MM.1S (cell line): ENCODE measurements at regions not wholly inside any gene's neighbourhood (a gene's known extent, or its start where the extent isn't known, plus 50 kb on each side); places are given as distances from the start of the nearest gene placed in this dataset.

Source experiments
- DNase-seq: peaks from one replicate; pipeline ENCODE4 v3.0.0-alpha.2; 2015
- H2AFZ ChIP-seq: fragments of 300-600 bp; sonication (generic); 2 replicates; pipeline ENCODE4 v1.6.0; 2016; ENCODE audit warnings: antibody characterized with exemption, low read length
- H3F3A ChIP-seq: fragments of 300-600 bp; sonication (generic); 2 replicates; pipeline ENCODE4 v1.6.1; 2016; ENCODE audit warnings: mild to moderate bottlenecking, antibody characterized with exemption, low read length, moderate library complexity, mixed read lengths; ENCODE audit not compliant: insufficient read depth
- H3K27ac ChIP-seq: fragments of 300-600 bp; sonication (generic); 2 replicates; pipeline ENCODE4 v1.5.1; 2016; ENCODE audit warnings: mild to moderate bottlenecking, low read length
- H3K27me3 ChIP-seq: fragments of 300-600 bp; sonication (generic); replicated peaks from 2 replicates; pipeline ENCODE4 v1.6.0; 2016; ENCODE audit warnings: low read length; ENCODE audit not compliant: insufficient read depth
- H3K36me3 ChIP-seq: fragments of 300-600 bp; sonication (generic); replicated peaks from 2 replicates; pipeline ENCODE4 v1.6.1; 2016; ENCODE audit warnings: mild to moderate bottlenecking, low read length, mixed read lengths; ENCODE audit not compliant: insufficient read depth
- H3K4me1 ChIP-seq: fragments of 300-600 bp; sonication (generic); 2 replicates; pipeline ENCODE4 v1.6.1; 2016; ENCODE audit warnings: low read length, mixed read lengths
- H3K4me2 ChIP-seq: fragments of 300-600 bp; sonication (generic); 2 replicates; pipeline ENCODE4 v1.6.0; 2016; ENCODE audit warnings: low read depth, low read length
- H3K4me3 ChIP-seq: fragments of 300-600 bp; sonication (generic); 2 replicates; pipeline ENCODE4 v1.5.1; 2016; ENCODE audit warnings: low read length, mixed read lengths
- H3K79me2 ChIP-seq: fragments of 300-600 bp; sonication (generic); 2 replicates; pipeline ENCODE4 v1.6.1; 2016; ENCODE audit warnings: mixed run types, low read length, mixed read lengths
- H3K9ac ChIP-seq: fragments of 300-600 bp; sonication (generic); 2 replicates; pipeline ENCODE4 v1.6.1; 2016; ENCODE audit warnings: low read length, mixed read lengths
- H3K9me2 ChIP-seq: fragments of 300-600 bp; sonication (generic); replicated peaks from 2 replicates; pipeline ENCODE4 v1.6.1; 2016; ENCODE audit warnings: mild to moderate bottlenecking, low read length, mixed read lengths; ENCODE audit not compliant: insufficient read depth
- H3K9me3 ChIP-seq: fragments of 300-600 bp; sonication (generic); replicated peaks from 2 replicates; pipeline ENCODE4 v1.6.1; 2016; ENCODE audit warnings: mild to moderate bottlenecking, low read length, mixed read lengths; ENCODE audit not compliant: insufficient read depth
- H4K20me1 ChIP-seq: fragments of 300-600 bp; sonication (generic); 2 replicates; pipeline ENCODE4 v1.6.1; 2016; ENCODE audit warnings: mild to moderate bottlenecking, low read length, moderate library complexity, mixed read lengths; ENCODE audit not compliant: insufficient read depth
- EZH2 ChIP-seq: fragments of 300-600 bp; sonication (generic); optimal IDR thresholded peaks from 2 replicates; pipeline ENCODE3; 2017; ENCODE audit warnings: low read depth, mild to moderate bottlenecking, antibody characterized with exemption, low read length, mixed read lengths
- EZH2phosphoT487 ChIP-seq: fragments of 300-600 bp; sonication (generic); IDR thresholded peaks from 2 replicates; pipeline ENCODE4 v1.6.1; 2018; ENCODE audit warnings: antibody characterized with exemption, low read length
- TF ChIP-seq, protein P1 (sequence below): fragments of 300-600 bp; sonication (generic); IDR thresholded peaks from 2 replicates; pipeline ENCODE4 v1.5.1; 2016; ENCODE audit warnings: antibody characterized with exemption, low read length, mixed read lengths

DNA sequence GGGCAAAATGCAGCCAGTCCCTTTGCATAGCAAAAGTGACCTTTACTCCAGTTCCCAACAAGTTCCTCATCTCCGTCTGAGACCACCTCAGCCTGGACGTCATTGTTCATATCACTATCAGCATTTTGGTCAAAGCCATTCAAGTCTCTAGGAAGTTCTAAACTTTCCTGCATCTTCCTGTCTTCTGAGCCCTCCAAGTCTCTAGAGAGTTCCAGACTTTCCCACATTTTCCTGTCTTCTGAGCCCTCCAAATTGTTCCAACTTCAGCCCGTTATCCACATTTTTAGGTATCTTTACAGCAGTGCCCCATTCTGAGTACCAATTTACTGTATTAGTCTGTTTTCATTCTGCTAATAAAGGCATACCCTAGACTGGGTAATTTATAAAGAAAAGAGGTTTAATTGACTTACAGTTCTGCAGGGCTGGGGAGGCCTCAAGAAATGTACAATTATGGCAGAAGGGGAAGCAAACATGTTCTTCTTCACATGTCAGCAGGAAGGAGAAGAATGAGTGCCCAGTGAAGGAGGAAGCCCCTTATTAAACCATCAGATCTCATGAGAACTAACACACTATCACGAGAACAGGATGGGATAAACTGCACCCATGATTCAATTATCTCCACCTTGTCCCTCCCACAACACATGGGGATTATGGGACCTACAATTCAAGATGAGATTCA is 123.7 kb downstream of the MYCN start:
- no peak overlapping the region for H3K4me2 ChIP-seq
- no peak overlapping the region for H3K9ac ChIP-seq
- no peaks in the 10 kb centered on the region for H4K20me1 ChIP-seq
- no peaks in the 10 kb centered on the region for H3K79me2 ChIP-seq
- no peaks in the 10 kb centered on the region for H3F3A ChIP-seq
- H3K27me3 ChIP-seq = no peaks in the 10 kb centered on the region
- H3K27ac ChIP-seq = no peak overlapping the region
- H3K4me3 ChIP-seq = no peak overlapping the region
- no peak overlapping the region for H2AFZ ChIP-seq
- H3K9me2 ChIP-seq = no peaks in the 10 kb centered on the region
- DNase-seq = no peak
- H3K36me3 ChIP-seq = no peaks in the 10 kb centered on the region
- no peaks in the 10 kb centered on the region for H3K9me3 ChIP-seq
- 0 out of 2 replicates have a peak, but pooled peaks cover under 1% of the 10 kb centered on the region for H3K4me1 ChIP-seq
- TF ChIP-seq, protein P1, sequence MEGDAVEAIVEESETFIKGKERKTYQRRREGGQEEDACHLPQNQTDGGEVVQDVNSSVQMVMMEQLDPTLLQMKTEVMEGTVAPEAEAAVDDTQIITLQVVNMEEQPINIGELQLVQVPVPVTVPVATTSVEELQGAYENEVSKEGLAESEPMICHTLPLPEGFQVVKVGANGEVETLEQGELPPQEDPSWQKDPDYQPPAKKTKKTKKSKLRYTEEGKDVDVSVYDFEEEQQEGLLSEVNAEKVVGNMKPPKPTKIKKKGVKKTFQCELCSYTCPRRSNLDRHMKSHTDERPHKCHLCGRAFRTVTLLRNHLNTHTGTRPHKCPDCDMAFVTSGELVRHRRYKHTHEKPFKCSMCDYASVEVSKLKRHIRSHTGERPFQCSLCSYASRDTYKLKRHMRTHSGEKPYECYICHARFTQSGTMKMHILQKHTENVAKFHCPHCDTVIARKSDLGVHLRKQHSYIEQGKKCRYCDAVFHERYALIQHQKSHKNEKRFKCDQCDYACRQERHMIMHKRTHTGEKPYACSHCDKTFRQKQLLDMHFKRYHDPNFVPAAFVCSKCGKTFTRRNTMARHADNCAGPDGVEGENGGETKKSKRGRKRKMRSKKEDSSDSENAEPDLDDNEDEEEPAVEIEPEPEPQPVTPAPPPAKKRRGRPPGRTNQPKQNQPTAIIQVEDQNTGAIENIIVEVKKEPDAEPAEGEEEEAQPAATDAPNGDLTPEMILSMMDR = no peak
- TF ChIP-seq EZH2phosphoT487 (no peak), EZH2 (no peak)

DNA sequence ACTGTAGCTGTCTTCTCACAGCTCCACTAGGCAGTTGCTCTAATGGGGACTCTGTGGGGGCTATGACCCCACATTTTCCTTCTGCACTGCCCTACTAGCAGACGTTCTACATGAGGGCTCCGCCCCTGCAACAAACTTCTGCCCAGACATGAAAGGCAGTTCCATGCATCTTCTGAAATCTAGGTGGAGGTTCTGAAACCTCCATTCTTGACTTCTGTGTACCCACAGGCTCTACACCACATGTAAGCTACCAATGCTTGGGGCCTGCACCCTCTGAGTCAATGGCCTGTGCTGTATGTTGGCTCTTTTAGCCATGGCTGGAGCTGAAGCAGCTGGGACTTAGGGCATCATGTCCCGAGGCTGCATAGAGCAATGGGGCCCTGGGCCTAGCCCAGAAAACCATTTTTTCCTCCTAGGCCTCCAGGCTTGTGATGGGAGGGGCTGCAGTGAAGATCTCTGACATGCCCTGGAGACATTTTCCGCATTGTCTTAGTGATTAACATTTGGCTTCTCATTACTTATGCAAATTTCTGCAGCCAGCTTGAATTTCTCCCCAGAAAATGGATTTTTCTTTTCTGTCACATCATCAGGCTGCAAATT is 123.0 kb downstream of the MYCN start:
- no peaks in the 10 kb centered on the region for H3K9me2 ChIP-seq
- peaks cover 2% of the 10 kb centered on the region; the same call in 1 of the 2 replicates for H3K4me1 ChIP-seq
- no peak overlapping the region for H3K4me3 ChIP-seq
- no peaks in the 10 kb centered on the region for H3K79me2 ChIP-seq
- H3K36me3 ChIP-seq = no peaks in the 10 kb centered on the region
- no peaks in the 10 kb centered on the region for H3K27me3 ChIP-seq
- DNase-seq = no peak
- H3K9ac ChIP-seq = no peak overlapping the region
- TF ChIP-seq EZH2 (no peak), EZH2phosphoT487 (no peak)
- H3K9me3 ChIP-seq = no peaks in the 10 kb centered on the region
- H3F3A ChIP-seq = no peaks in the 10 kb centered on the region
- no peak overlapping the region for H2AFZ ChIP-seq
- H3K27ac ChIP-seq = no peak overlapping the region
- no peak overlapping the region for H3K4me2 ChIP-seq
- H4K20me1 ChIP-seq = no peaks in the 10 kb centered on the region

DNA sequence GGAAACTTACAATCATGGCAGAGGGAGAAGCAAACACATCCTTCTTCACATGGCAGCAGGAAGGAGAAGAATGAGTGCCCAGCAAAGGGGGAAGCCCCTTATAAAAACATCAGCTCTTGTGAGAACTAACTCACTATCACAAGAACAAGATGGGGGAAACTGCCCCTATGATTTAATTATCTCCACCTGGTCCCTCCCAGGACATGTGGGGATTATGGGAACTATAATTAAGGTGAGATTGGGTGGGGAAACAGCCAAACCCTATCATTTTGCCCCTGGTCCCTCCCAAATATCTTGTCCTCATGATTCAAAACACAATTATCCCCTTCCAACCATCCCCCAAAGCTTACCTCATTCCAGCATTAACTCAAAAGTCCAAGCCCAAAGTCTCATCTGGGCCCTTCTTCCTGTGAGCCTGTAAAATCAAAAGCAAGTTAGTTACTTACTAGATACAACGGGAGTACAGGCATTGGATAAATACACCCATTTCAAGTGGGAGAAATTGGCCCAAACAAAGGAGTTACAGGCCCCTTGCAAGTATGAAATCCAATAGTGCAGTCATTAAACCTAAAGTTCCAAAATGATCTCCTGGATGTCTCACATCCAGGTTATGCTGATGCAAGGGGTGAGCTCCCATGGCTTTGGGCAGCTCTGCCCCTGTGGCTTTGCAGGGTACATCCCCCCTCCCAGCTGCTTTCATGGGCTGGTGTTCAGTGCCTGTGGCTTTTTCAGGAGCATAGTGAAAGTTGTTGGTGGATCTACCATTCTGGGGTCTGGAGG is 122.3 kb downstream of the MYCN start:
- H4K20me1 ChIP-seq = no peaks in the 10 kb centered on the region
- TF ChIP-seq EZH2 = no peak
- TF ChIP-seq EZH2phosphoT487 = no peak
- TF ChIP-seq, protein P1 = no peak
- peaks cover 4% of the 10 kb centered on the region; the same call in 1 of the 2 replicates for H3F3A ChIP-seq
- no peak for DNase-seq
- H3K9me3 ChIP-seq = no peaks in the 10 kb centered on the region
- H3K79me2 ChIP-seq = no peaks in the 10 kb centered on the region
- H2AFZ ChIP-seq = no peak overlapping the region
- no peak overlapping the region for H3K4me3 ChIP-seq
- no peaks in the 10 kb centered on the region for H3K27me3 ChIP-seq
- no peaks in the 10 kb centered on the region for H3K9me2 ChIP-seq
- H3K27ac ChIP-seq = no peak overlapping the region
- H3K4me1 ChIP-seq = peaks cover 9% of the 10 kb centered on the region
- no peak overlapping the region for H3K4me2 ChIP-seq
- H3K36me3 ChIP-seq = no peaks in the 10 kb centered on the region
- H3K9ac ChIP-seq = no peak overlapping the region
